Upper lobe of left lung (tissue), 6 donors: ENCODE measurements at regions not wholly inside any gene's neighbourhood (a gene's known extent, or its start where the extent isn't known, plus 50 kb on each side); places are given as distances from the start of the nearest gene placed in this dataset.

Source experiments
- ATAC-seq, 2 donors: fragments of 200-7000 bp; cut with Tn5 transposase; one replicate each; pipeline ENCODE4 v1.9.1; 2022; ENCODE audit warnings: mild to moderate bottlenecking in 2 of 2, moderate library complexity in 2 of 2; ENCODE audit not compliant: low FRiP score in 2 of 2
- DNase-seq, 2 donors: peaks; one replicate each; pipeline ENCODE4 v3.0.0-alpha.2; 2019 to 2020
- H3K27ac ChIP-seq, 4 donors: fragments of 200-600 bp; sonication (generic); one replicate each; pipeline ENCODE4 v1.5.1; 2016 to 2019
- H3K27me3 ChIP-seq, 4 donors: fragments of 200-600 bp; sonication (generic); one replicate each; pipeline ENCODE4 v1.5.1; 2017 to 2019
- H3K36me3 ChIP-seq, 4 donors: fragments of 200-600 bp; sonication (generic); one replicate each; pipeline ENCODE4 v1.5.1; 2016 to 2019
- H3K4me1 ChIP-seq, 4 donors: fragments of 200-600 bp; sonication (generic); one replicate each; pipeline ENCODE4 v1.5.1; 2018 to 2019
- H3K4me3 ChIP-seq, 4 donors: fragments of 200-600 bp; sonication (generic); one replicate each; pipeline ENCODE4 v1.5.1; 2017 to 2019; ENCODE audit warnings: mild to moderate bottlenecking in 2 of 4, moderate library complexity in 1 of 4
- H3K9me3 ChIP-seq, 4 donors: fragments of 200-600 bp; sonication (generic); one replicate each; pipeline ENCODE4 v1.5.1; 2018 to 2019
- EP300 ChIP-seq, 4 donors: sonication (generic); formaldehyde crosslinking; IDR thresholded peaks; one replicate each; pipeline ENCODE4 v1.5.1; 2017; ENCODE audit warnings: antibody characterized with exemption in 4 of 4, control low read depth in 2 of 4
- POLR2A ChIP-seq, 4 donors: fragments of 450-650 bp; IDR thresholded peaks; one replicate each; pipeline ENCODE4 v1.5.1; 2016 to 2017; ENCODE audit warnings: antibody characterized with exemption in 4 of 4, mild to moderate bottlenecking in 2 of 4
- POLR2AphosphoS5 ChIP-seq, 2 donors: sonication (generic); formaldehyde crosslinking; IDR thresholded peaks; one replicate each; pipeline ENCODE4 v1.5.1; 2017; ENCODE audit warnings: antibody characterized with exemption in 2 of 2
- WGBS, 2 donors: methylation state at CpG; one replicate each; pipeline ENCODE4 v1.1.5; 2017 to 2018; 5-methylcytosine and 5-hydroxymethylcytosine counted together
- TF ChIP-seq, protein P1 (sequence below), 6 experiments: fragments of 450-650 bp in 4 of 6; fragments of 200-600 bp in 2 of 6; sonication (generic) in 2 of 6; IDR thresholded peaks; one replicate each; pipeline ENCODE4 v1.5.1; 2016 to 2019; ENCODE audit warnings: antibody characterized with exemption in 6 of 6
- donor health status: DM: no; HTN: no; CAD: no; lungs with moderate emphysema.
- donor health status: DM: no; HTN: yes; CAD: no; lungs with severe emphysema.

DNA sequence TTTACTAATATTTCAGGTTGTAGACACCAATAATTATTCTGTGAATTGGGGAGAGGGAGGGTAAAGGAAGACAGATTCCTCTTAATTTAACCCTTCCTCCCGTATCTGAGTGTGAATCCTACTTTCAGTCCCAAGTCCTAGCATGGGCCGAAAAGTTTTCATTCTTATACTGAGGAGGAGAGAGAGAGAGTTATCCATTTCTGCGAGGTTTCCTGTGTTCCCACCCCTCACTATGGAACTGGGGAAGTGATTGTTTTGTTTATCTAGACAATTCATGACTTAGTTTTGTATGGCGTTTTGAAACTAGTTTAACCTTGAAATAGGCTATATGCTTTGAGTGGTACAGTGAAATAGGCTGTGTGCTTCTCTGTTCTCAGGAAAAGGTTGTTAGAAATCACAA, 134.0 kb upstream of the DPYD start:
- H3K36me3 ChIP-seq: no peaks in the 10 kb centered on the region
- DNase-seq (no peak), ATAC-seq (no peak)
- H3K27ac ChIP-seq: no peak overlapping the region
- H3K27me3 ChIP-seq: peaks cover 0 to 11% (median 3%) of the 10 kb centered on the region in 4 donors
- TF ChIP-seq, protein P1, sequence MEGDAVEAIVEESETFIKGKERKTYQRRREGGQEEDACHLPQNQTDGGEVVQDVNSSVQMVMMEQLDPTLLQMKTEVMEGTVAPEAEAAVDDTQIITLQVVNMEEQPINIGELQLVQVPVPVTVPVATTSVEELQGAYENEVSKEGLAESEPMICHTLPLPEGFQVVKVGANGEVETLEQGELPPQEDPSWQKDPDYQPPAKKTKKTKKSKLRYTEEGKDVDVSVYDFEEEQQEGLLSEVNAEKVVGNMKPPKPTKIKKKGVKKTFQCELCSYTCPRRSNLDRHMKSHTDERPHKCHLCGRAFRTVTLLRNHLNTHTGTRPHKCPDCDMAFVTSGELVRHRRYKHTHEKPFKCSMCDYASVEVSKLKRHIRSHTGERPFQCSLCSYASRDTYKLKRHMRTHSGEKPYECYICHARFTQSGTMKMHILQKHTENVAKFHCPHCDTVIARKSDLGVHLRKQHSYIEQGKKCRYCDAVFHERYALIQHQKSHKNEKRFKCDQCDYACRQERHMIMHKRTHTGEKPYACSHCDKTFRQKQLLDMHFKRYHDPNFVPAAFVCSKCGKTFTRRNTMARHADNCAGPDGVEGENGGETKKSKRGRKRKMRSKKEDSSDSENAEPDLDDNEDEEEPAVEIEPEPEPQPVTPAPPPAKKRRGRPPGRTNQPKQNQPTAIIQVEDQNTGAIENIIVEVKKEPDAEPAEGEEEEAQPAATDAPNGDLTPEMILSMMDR (IDR thresholded peaks at IDR 0.05): no peak
- no peak for TF ChIP-seq EP300 (IDR thresholded peaks at IDR 0.05)
- TF ChIP-seq POLR2AphosphoS5 (IDR thresholded peaks at IDR 0.05): no peak
- no peak for TF ChIP-seq POLR2A (IDR thresholded peaks at IDR 0.05)
- H3K4me3 ChIP-seq: no peak overlapping the region
- H3K4me1 ChIP-seq: peaks cover 8 to 16% (median 12%) of the 10 kb centered on the region in 4 donors
- 51% methylated on average over 4 of the region's 4 CpGs for WGBS, 2 donors
- H3K9me3 ChIP-seq: no peaks in the 10 kb centered on the region

DNA sequence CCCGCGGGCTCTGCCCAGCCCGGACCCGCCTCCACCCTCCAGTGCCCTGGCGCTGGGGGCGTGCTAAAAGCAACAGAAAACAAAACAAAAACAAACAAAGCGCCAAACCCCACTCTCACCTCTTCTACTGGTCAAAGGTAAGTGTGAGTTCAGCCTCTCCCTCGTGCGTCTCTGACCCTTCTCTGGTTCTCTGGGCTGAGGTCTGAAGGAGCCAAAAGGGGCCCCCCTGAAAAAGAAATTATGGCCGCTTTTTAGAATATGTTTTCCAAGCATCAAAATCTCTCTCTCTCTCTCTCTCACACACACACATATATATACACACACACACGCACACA, 133.5 kb upstream of the DPYD start:
- Histone ChIP-seq H3K36me3 (no peaks in the 10 kb centered on the region), H3K4me1 (peaks cover 8 to 20% (median 14%) of the 10 kb centered on the region in 4 donors), H3K4me3 (peak overlapping the region in 3 of 4 donors; percentile 42 to 56 (median 54)), H3K9me3 (no peaks in the 10 kb centered on the region), H3K27me3 (peaks cover 0 to 16% (median 5%) of the 10 kb centered on the region in 4 donors), H3K27ac (no peak overlapping the region)
- DNase-seq (no peak), ATAC-seq (no peak)
- no peak for TF ChIP-seq EP300 (IDR thresholded peaks at IDR 0.05)
- TF ChIP-seq, protein P1 (IDR thresholded peaks at IDR 0.05): no peak
- 16 to 28% methylated on average over 6 to 11 of the region's 11 CpGs for WGBS, 2 donors

DNA sequence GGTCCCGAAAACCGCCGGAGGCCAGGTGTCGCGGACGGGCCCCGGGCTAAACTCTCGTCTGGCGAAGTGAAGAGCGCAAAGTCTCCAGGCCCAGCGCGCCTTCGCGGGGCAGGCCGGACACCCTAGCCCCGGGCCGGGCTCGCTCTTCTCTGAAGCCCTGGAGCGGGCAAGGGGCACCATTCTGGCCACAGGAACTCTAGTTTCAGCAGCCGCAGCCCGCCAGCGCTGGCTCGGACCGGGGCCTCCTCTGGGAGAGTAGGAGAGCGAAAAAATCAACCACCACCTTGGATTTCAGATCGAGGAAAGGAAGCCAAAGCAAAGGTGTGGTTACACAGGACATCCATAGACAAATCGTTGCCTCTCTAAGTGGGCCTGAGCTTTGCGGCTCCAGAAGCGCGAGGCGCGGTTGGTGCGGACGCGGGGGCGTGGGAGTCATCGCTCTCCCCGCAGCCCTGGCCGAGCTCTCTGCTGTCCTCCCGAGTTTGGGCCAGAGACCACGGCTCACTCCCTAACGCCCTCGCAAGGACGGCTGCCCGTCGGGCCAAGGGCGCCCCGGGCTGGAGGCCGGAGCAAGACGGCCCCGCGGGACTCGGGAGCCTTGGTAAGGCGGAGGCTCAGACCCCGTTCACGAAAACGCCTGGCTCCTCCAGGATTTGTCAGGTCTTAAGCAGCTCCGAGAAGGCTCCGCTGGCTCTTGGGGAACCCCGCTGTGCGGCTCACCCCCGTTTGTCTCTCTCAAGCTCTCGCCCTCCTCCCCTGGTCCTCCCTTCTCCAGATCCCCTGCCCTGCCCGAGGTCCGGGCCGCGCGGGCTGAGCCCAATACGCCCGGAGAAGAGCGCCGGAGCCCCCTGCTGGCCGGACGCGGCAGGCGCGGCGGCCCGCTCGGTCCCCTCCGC, 132.9 kb upstream of the DPYD start:
- H3K9me3 ChIP-seq: no peaks in the 10 kb centered on the region
- peak; percentile 93 to 98 for ATAC-seq
- peaks cover 0 to 22% (median 6%) of the 10 kb centered on the region in 4 donors for H3K27me3 ChIP-seq
- peaks cover 10 to 25% (median 17%) of the 10 kb centered on the region in 4 donors for H3K4me1 ChIP-seq
- DNase-seq: peak; percentile 46 to 95
- H3K27ac ChIP-seq: no peak overlapping the region
- H3K36me3 ChIP-seq: no peaks in the 10 kb centered on the region
- peak overlapping the region; percentile 6 to 56 (median 48) for H3K4me3 ChIP-seq
- TF ChIP-seq, protein P1 (IDR thresholded peaks at IDR 0.05): peak; percentile 87 to 96 (median 92)
- no peak for TF ChIP-seq POLR2AphosphoS5 (IDR thresholded peaks at IDR 0.05)
- 2 to 5% methylated on average over 23 to 68 of the region's 81 CpGs for WGBS, 2 donors

DNA sequence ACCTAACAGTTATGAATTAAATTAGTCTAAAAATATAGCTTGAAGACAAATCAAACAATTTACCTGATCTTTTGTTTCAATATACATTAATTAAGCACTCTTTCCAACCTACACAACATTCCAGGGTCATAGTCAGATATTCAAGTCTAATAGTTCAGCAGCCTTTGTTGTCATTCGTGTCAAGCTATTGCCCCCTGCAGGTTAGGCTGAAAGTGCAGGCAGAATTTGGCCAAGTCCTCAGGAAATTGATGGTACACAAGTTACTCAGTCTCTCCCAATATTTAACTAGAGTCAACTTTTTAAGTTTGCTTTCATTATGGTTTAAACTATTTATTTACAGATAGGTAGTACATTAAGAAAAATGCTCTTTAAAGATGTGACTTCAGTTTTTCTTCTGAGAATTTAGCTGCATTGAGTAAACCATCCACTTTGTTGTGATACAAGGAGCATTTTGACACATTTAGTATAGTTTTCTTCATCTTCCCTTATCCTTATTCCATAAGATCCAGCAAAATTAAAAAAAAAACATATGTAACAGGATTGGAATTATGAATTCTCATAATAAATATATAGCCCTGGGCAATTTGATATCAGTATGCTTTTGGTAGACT, 130.3 kb upstream of the DPYD start:
- no peak for ATAC-seq
- Histone ChIP-seq H3K27me3 (peaks cover 0 to 28% (median 6%) of the 10 kb centered on the region in 4 donors), H3K36me3 (no peaks in the 10 kb centered on the region), H3K9me3 (no peaks in the 10 kb centered on the region), H3K4me3 (no peak overlapping the region), H3K4me1 (peaks cover 16 to 31% (median 22%) of the 10 kb centered on the region in 4 donors), H3K27ac (no peak overlapping the region)
- TF ChIP-seq POLR2AphosphoS5 (IDR thresholded peaks at IDR 0.05): no peak
- TF ChIP-seq, protein P1 (IDR thresholded peaks at IDR 0.05): peak; percentile 68 to 86 (median 76)
- WGBS, 2 donors: 0 to 5% methylated on average over 1 of the region's 1 CpG
- DNase-seq: peak in 1 of 2 donors; percentile 67
